GM21737 (cell line): ENCODE measurements at regions not wholly inside any gene's neighbourhood (a gene's known extent, or its start where the extent isn't known, plus 50 kb on each side); places are given as distances from the start of the nearest gene placed in this dataset.
"Not testable (repeated sequence)": the region's sequence is repeated elsewhere in the genome, so short reads cannot be mapped to it uniquely, and the experiment has no call there.

Experiments used
- ATAC-seq: cut with Tn5 transposase; IDR thresholded peaks from one replicate; pipeline ENCODE4 v1.9.1; 2021; ENCODE audit warnings: mild to moderate bottlenecking, moderate library complexity; ENCODE audit not compliant: unreplicated experiment

DNA sequence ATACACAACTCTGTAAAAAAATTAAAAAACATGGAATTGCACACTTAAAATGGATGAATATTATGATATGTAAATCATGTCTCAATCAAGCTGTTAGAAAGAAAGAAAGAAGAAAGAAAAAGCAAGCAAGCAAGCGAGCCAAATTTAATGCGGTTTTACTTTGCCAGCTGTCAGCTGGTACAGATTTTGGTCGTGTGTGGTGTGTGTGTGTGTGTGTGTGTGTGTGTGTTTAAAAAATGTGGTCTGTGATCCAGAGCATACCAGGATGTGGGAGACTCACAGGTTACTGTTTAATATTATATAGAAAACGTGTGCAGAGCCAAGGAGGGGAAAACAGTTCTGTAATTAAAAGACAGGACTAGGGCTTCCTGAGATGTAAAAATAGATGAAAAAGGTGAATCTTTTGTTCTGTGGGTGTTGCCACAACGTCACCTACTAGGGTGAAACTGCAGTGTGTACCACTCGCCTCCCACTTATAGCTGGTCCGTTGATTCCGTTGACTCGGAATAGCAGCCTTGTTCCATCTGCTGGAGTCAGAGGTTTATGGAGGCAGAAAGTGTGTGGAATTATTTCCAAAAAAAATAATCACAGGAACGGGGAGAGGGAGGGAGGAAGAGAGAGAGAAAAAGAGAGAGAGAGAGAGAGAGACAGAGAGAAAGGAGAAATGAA, 197.7 kb downstream of the BCAS1 start:
- ATAC-seq = peak; percentile 43

DNA sequence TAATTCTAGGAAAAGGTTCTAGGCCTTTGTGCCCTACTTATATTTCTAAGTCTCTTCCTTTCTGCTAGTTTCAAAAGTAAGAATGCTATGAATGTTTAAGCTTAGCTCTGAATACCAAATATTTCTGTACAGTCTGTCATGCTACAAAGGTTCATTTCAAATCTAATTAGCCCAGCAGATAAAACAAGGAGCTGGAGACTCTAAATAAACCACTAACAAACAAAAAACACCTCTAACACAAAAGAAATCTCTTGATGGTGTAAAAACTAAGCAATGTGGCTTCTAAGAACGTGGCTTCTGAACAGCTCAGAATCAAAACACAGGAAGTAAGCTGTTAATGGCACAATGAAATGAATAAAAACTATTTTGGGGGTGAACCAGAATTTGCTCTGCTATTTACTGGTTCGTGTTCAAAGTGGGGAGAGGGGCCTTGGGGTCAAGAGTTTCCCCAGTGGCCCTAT, 198.3 kb downstream of the BCAS1 start:
- no peak for ATAC-seq

DNA sequence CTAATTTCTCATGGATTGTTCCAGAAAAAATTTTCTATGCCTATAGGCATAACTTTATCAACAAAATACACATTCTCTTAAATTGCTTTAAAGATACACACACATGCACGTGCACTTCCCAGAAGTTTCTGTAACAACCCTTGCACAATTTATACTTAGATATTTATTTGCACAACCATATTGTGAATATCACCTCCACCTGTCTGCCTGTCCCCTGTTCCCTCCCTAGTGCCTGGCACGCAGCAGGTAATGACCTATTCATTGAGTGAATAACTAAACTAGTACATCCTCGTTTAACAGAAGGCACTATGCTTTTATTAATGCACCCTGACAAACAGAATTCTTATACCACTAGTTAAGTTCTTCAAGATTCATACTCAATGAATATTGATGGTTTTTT, 198.9 kb downstream of the BCAS1 start:
- no peak for ATAC-seq

DNA sequence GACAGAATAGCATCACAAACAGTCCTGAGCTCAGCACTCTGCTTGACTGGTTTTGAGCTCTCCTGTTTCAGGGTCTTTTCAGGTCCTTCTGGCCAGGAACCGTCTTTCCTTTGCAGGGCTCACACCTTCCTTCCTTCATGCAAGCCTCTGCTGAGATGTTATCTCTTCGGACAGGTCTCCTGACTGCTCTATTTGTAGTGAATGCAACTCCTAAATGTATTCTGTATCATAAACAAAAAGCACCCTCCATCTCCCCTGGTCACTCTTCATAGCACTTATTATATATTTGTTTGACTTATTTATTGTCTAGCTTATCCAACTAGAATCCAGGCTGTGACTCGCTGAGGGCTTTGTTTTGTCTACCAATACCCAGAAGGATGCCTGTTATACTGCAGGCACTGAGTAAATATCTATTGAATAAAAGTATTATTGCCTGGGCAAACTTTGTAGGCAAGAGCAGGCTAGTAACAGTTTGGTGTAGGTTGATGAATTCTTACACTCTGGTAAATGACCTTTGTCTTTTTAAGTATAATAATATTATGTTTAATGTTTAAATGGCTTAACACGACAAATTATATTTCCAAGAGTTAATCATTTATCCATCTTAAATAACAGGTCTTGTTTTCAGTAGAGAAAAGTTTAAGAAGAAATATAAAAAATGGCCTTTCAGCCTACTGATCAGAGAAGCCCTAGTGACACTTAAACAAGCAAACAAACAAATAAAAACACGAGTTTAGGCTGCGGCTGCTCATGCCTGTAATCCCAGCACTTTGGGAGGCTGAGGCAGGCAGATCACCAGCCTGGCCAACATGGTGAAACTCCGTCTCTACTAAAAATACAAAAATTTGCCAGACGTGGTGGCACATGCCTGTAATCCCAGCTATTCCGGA, 199.7 kb downstream of the BCAS1 start:
- no peak for ATAC-seq

DNA sequence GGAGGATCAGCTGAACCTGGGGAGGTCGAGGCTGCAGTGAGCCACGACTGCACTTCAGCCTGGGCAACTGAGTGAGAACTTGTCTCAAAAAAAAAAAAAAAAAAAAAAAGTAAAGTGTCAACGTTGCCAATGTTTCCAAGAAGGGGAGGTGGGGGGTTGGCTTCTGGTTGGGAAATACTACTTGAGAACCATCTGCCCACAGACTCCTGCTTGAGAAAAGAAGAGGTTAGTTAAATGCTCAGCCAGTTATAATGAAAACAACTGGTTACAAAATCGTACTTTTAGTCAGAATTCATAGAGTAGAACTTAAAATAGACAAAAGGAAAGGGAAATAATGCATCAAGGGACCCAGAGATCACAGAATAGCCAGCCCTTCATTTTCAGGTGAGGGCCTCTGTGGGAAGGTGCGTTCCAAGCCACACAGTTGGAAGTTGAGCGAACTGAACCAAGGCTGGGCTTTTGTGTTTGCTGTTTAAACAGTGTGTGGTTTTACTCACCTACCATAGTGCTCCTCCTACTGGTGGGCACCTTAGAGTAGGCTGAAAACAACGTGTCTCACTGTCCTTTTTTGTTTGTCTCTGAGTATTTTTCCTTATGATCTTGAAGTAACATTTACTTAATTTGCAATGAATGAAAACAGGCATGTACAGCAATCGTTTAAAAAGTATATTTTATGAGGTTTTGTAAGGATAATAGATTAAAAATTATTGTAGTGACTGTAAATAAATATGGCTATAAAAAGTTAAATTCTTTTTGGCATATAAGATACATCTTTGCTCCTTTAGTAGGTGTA, 200.7 kb downstream of the BCAS1 start:
- ATAC-seq = peak; percentile 50

DNA sequence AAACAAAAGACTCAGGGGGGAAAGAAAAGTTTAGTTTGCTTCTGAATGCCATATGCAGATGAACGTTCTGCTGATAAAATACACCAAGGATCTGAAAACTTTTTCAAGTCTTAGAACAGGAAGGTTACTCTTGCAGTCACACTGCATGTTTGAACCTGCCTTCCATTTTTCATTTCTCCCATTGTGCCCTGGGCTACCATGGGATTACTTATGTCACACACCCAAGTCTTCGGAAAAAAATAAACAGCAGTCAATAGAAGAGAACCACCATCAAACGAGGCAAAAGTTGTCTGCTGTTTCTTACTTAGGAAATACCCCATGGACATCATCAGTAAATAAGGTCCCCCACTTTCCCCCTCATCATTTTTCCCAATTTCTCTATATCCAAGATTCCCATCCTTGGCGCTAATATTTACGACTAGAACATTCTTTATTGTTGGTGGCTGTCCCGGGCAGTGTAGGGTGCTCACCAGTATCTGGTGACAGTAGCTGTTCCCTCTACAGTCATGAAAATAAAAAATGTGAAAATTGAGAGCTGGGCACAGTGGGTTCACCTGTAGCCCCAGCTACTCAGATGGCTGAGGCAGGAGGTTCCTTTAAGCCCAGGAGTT, 202.5 kb downstream of the BCAS1 start:
- no peak for ATAC-seq

DNA sequence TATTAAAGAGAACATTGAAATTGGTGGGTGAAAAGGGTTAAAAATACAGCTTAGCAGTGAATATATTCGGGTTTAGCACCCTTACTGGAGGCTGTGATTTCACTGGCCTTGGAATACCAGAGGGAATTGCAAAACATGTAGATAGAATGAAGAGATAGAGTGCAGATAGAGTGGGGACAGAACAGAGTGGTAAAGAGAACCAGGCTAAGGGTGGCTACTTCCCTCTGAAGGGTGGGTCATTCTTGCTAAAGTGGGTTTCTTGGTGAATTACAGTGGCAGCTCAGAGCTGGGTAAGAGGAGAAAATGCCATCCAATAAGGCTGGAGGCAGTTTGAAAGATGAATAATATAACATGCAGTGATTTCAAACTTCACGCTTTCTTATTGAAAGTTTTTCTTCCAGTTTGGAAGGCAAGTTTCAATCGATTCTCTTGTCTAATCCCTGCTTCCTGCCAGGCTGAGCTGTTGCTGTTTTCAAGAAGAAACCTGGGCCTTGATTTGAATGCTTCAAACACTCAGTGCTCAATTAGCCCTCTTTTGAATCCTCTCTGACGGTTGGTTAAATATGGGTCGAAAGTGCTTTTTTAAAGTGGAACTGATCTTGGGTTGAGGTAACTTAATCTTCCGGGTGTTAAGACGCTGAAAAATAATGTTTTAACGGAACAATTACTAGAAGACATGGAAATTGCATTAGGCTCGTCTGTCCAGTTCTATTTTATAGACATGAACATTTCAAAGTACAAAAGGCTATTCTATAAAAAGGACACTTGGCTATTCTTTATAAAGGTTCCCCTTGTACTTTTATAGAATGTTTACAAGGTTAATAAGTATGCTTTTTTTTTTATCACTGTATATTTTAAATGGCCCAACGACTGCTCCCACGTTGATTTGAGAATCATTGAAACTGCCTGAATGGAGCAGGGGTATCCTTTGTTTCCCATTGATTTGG, 203.3 kb downstream of the BCAS1 start:
- ATAC-seq = peak; percentile 47

DNA sequence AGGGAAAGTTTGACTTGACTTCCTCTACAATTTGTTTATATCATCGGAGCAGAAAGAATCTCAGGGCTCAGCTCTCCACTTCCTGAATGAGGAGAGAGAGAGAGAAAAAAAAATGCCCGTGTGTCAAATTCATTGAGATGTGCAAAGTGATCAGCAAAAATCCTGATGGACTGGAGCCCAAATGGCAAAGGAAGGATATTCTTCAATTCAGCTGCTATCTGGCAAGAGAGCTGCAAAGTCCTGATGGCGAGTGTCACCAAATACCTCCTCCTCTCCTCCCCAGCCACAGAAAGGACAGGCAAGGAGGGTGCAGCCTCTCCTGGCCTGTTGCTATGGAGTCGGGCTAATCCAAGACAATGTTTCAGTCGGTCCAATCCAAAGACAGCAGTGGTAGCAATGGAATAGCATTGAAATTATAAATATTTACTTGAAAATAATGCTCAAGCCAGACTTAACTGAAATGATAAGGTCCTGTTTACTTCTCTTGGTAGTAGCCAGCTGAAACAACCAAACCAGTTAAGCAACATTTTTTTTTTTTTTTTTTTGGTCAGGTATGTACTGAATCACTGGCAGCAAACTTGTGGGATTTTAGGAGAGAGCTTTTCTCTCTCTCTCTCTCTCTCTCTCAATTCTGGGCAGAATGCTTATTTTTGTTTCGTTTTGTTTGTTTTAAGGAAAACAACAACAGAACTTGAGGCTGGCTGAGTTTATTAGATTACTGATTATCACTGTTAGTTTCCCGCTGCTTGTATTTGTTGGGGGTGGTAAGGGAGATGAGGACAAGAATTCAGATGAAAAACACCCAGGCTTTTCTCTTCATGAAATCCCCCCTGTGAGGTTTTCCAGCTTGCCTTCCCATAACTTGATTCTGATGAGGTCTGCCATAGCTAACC, 204.2 kb downstream of the BCAS1 start:
- ATAC-seq = no peak

DNA sequence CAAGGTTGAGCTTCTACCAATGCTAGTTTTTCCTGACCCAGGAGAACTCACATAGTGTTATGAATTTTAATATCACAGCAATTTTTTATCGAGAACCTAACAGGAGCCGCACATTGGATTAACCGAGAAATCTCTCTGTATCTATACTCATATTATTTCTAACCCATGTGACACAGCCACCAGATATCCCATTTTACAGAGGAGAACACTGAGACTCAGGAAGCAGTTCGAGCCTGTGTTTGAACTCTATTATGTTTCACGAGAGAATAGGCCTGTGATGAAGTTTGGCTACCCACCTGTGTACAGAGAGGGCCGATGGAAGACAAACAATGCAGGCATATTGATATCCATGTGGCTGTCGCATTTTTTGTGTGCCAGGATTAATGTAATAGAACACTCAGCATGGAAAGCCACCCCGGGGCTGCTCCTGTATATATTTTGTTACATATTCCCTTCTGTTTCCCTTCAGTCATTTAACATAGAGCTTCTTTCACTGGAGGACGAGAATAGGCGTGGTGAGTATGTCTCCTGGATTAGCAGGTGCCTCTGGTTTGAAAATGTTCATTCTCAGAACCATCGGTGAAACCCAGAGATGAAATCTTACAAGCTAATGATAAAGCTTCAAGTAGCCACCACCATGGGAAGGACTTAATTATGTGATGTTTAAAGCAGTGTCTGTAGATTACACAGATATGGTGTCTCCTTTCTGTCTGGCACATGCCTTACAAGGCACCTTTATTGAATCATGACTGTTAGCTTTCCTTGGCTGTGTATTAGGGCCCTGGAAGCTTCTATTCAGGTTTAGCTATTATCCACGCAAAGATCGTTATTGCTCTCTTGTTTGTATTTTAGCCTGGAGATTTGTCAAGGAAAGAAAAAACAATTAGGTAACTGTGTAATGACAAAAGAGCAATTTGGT, 205.4 kb downstream of the BCAS1 start:
- not testable (repeated sequence) for ATAC-seq

DNA sequence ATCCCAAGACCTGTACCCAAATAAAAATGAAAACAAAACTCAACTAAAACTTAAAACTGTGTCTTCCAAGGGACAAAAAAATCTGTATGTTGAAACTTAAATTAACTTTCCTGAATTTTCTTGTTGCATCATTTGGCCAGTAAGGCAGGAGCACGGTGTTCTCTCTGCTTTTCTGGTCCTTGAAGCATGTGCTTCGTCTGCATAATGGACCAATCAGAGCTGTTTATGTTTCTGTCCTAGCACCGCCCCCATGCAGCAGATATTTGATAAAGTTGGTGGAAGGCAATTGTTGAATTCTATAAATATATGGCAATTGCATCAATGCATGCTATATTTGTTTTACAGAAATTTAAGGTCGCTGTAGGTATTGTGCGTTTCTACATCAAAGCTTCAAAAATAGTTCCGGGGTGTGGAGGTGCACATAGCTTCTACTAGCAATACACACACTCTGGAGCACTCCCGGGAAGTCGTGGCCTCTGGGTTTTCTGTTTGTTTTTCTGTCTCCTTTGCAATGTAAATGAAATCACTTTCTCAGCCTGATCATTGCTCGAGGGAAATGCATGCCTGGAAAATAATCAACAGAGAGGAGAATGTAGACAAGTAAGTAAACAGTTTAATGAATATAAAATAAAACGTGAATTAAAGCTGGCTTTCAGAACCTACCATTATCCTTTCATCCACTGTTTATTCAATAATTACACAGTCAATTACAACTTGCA, 206.3 kb downstream of the BCAS1 start:
- ATAC-seq = not testable (repeated sequence)

DNA sequence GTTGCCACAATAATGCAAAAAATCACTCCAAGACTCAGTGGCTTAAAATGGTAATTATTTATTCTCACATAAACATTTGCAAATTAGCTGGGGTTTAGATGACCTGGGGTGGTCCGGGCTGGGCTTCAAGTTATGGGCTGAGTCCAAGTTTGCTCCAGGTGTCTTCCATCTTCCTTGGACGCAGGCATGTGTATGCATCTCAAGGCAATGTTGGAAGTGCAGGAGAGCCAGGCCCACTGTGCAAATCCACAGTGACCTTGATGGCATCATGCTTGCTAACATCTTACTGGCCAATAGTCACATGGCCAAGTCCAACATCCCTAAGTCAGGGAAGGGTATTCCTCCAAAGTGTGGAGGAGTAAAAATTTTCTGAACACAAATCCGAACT, 206.9 kb downstream of the BCAS1 start:
- ATAC-seq = not testable (repeated sequence)

DNA sequence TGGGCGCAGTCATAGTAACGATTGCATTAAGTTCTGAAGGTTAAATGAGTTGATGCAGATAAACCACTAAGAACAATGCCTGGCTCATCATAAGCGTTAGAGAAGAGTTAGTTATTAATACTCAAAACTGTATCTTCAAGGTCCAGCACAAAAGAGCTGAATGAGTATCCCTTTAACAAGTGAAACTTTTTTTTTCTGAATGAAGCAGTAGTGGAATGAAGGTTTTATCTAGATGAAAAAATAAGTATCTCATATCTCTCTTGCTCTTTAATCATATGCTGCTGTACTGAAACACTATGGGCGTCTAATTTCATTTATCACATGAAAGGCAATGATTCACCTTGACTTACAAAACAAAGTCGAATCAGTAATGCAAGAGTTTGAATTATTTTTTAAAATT, 207.4 kb downstream of the BCAS1 start:
- ATAC-seq = not testable (repeated sequence)

DNA sequence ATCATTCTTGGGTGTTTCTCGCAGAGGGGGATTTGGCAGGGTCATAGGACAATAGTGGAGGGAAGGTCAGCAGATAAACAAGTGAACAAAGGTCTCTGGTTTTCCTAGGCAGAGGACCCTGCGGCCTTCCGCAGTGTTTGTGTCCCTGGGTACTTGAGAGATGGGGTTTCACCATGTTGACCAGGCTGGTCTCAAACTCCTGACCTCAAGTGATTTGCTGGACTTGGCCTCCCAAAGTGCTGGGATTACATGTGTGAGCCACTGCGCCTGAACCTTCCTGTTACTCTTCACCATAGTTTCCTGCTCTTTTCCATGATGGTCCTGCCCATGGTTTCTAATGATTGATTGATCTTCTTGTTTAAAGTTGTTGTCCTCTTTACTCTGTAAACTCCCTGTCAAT, 207.9 kb downstream of the BCAS1 start:
- ATAC-seq = not testable (repeated sequence)

DNA sequence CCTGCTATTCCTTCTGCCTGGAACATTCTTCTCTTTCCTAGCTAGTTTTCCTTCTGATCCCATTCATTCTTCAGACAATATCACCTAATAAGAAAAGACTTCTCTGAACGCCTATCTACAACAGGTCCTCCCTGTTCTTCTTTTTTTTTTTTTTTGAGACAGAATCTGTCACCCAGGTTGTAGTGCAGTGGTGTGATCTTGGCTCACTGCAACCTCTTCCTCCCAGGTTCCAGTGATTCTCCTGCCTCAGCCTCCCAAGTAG, 208.3 kb downstream of the BCAS1 start:
- not testable (repeated sequence) for ATAC-seq

DNA sequence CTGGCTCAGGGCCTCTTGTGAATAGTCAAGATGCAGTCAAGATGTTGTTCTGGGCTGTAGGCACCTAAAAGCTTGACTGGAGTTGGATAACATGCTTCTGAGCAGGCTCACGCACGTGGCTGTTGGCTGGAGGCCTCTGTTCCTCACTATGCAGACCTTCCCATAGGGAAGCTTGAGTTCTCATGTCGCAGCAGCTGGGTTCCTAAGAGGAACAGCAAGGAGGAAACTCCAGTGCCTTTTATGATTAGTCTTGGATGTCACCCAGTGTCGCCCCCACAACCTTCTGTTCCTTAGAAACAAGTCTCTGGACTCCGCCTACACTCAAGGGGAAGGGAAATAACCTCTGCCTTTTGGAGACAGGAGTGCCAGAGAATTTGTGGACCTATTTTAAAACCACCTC, 210.7 kb downstream of the BCAS1 start:
- no peak for ATAC-seq

DNA sequence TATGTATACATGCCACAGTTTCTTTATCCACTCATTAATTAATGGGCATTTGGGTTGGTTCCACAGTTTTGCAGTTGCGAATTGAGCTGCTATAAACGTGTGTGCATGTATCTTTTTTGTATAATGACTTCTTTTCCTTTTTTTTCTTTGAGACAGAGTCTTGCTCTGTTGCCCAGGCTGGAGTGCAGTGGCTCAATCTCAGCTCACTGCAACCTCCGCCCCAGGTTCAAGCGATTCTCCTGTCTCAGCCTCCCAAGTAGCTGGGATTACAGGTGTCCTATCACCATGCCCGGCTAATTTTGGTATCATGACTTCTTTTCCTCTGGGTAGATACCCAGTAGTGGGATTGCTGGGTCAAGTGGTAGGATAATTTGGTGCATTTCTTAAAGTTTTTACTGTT, 211.4 kb downstream of the BCAS1 start:
- ATAC-seq = not testable (repeated sequence)

DNA sequence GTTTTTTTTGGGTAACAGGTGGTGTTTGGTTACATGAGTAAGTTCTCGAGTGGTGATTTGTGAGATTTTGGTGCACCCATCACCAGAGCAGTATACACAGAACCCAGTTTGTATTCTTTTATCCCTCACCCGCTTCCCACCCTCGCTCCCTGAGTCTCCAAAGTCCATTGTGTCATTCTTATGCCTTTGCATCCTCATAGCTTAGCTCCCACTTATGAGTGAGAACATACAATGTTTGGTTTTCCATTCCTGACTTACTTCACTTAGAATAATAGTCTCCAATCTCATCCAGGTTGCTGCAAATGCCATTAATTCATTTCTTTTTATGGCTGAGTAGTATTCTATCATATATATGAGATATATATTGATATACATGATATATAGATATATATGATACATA, 211.9 kb downstream of the BCAS1 start:
- not testable (repeated sequence) for ATAC-seq
